ENCODE measurements at regions not wholly inside any gene's neighbourhood (a gene's known extent, or its start where the extent isn't known, plus 50 kb on each side); places are given as distances from the start of the nearest gene placed in this dataset.

GRCh38 chr6:84280639-84281038 is 53.2 kb upstream of the CEP162 start:
- DNase-seq (ENCODE audit: low read depth in 2 of 3, low spot score in 2 of 3): no peak

- DNase-seq (ENCODE audit: low read depth in 2 of 3, low spot score in 2 of 3): no peak
Measured at GRCh38 chr6:84280030-84280429, 52.6 kb upstream of the CEP162 start.

GRCh38 chr6:84278321-84278998 is 51.0 kb upstream of the CEP162 start:
- no peak for DNase-seq (ENCODE audit: low read depth in 2 of 3, low spot score in 2 of 3)
